HG02970 (cell line): ENCODE measurements at regions not wholly inside any gene's neighbourhood (a gene's known extent, or its start where the extent isn't known, plus 50 kb on each side); places are given as distances from the start of the nearest gene placed in this dataset.
"Not testable (repeated sequence)": the region's sequence is repeated elsewhere in the genome, so short reads cannot be mapped to it uniquely, and the experiment has no call there.

Experiments used
- ATAC-seq: cut with Tn5 transposase; IDR thresholded peaks from one replicate; pipeline ENCODE4 v1.9.1; 2021; ENCODE audit warnings: mild to moderate bottlenecking, moderate library complexity, moderate number of reproducible peaks; ENCODE audit not compliant: unreplicated experiment, low FRiP score

DNA sequence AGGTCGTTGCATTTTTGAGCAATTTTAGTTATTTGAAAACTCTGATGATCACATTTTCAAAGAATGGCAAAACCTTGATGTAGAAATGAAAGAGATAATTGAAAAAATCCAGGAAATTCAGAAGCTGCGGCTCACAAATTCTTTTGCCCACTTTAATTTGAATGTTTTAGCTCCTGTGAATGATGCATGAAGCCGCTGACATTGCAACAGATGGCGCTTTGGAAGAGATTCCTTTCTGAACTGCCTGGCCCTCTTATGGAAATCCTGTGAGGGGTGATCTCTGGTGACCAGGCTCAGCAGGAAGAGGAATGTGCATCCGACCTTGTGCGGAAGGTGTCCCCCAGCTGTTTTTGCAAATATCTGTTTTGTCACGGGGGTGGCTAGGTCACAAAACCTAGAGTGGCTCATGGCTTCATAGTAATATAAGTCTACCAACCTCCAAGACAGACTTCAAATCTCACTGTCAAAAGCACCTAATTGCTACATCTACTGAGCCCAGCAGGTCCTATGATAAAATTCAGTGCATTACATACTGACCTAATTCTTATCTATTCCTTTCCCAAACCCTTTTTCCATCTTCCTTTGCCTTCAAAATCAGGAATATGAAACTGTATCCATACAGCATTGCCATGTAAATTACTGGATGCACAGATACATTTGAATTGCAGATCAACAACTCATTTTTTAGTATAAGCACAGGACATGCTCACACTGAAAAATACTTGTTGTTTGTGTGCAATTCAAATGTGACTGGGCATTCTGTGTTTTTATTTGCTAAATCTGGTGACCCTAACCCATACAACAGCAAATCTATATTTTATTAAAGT lies 412.7 kb downstream of the ETS1 start:
- ATAC-seq: no peak

DNA sequence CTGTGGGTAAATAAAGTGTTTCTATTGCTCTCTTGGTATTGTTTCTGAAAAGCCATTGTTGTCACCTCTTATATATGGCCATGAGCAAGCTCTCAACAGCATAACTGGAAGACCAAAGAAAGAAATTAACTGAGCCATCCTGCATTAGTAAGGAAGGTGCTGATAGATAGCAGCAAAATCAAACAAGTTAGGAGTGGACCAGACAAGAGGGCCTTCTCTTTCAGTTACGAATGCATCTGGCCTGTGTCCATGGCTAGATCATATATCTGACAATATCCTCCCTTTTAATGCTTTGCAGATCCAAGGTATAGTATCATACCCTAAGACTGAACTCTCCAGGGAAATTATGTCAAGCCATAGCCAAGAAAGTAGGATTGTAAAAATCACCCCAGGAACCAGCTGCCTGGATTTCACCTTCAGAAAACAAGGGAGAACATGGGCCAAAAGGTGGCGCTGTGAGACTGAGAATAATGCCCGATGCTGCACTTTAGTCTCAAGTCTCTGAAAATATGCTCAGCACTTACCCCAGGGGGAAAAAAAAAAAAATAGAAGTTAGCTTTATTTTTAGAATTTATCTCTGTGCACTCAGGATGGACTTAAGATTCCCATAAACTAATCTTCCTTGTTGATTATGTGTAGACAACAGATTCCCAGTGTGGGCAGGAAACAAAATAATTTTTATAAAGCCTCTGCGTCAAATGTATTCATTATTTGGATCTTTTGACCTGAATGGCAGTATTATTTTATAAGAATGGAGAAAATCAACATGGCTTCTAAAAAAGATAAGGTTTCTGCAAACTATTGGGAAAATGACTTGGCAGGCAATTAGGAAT lies 415.1 kb downstream of the ETS1 start:
- no peak for ATAC-seq

DNA sequence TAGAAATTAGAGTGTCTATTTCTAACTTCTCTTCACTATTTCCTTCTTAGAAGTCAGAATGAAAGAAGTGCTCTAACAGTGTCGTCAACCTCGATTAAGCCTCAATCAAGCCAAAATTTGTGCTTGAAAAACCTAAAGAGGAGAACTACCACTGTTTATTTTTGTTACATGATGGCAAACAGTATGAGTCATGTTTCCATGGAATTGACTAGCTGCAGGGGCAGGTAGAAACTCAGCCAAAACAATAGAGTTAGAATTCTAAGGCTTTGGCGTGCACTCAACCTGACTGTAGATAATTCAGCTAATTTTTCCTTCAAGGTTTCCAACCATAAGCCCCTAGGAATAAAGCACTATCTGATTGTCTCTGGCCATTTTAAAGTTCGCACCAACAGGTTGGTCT lies 415.9 kb downstream of the ETS1 start:
- ATAC-seq: no peak

DNA sequence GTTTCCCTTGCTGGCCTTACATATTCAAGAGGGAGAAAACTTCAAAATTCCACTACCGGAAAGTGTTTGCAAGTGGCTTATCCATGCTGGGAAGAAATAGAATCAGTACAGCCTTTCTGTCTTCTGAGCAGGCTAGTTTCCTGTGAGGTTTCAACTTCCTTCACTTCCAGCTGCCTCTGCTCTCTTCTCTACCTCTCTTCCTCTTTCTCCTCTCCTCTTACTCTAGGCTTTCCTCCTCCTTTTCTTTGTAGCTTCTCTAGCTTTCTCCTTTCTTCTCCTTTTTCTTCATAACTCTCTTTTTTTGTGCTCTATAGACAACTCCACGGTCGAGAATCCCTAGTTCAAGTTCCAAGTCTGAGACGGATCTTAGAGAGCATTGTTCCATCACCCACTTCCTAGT lies 421.8 kb downstream of the ETS1 start:
- no peak for ATAC-seq

DNA sequence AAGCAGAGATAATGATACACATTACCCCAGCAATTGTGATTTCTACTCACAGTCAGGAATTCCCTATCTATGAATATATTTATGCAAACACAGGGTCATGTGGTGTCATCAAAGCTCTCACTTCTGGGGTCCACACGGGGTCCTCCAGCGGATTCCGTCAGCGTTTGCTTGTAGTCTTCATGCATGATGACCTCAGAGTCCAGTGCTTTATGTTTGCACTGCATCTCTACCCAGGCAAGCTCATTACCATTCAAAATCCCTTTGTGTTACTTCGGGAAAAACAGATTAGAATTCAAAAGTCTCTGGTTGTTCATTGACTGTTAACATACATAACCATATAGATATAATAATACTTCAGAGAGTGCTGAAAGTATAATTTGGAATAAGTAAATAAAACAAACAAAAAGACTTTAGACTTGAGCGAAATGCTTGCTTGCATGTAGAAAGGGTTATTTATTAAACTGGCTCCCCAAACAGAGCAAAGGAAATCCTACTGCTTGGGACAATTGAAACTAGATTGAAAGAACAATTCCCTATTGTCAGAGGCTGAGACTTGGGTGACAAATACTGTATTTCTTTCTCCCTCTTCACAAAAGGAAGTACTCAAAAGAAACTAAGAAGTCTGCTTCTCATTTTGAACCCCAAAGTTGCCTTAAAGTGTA lies 423.1 kb downstream of the ETS1 start:
- ATAC-seq: no peak

DNA sequence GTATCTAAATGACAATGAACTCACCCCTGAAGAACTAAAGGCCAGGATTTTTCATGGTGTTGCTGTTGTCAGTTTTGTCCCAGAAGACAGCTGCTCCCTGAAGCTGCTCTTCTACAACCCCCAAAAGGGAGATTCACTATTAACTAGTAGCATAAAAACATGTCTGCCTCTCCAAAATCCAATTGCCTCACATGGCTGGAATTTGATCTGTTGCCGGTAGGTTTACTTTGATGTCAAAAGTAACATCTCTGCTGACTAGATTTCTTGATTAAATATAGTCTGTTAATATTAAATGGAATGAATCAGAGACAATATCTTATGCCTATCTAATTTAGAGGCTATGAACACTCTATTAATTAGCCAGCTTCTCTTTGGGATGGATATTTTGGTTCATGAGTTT lies 425.4 kb downstream of the ETS1 start:
- ATAC-seq: no peak

DNA sequence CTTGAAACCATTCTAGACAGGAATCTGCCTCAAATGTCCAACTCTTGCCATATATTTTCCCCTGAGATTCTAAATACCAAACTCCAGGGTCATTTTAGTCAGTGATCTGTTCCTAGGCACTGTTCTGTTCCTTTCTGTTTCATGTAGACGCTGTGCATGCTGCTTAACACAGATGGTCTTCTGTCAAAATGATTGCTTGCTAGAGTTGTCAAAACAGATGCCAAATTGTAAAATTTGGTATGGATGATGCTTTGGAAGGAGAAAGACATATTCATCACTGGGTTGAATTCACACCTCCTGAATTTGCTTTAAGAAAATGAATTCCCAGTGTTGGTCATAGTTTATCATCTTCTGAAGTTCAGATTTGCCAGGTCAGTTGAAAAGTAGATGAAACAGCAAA lies 425.9 kb downstream of the ETS1 start:
- ATAC-seq: no peak

DNA sequence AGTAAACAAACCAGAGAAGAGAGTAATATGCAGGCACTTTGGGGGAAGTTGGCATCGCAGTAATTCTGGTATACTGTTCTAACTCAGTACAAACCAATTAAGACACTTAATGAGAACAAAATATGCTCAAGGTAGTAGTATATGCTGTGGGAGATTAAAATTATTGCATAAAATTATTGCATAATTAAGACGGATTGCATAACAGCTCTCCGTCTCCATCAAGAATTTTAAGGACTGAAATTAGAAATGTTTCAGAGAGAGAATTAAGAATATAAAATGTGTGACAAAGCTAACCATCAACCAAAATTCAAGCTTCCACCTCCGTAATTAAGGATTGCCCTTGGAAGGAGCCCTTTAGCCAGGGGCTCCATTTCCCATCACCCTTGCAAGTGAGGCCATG lies 428.5 kb downstream of the ETS1 start:
- ATAC-seq: no peak

DNA sequence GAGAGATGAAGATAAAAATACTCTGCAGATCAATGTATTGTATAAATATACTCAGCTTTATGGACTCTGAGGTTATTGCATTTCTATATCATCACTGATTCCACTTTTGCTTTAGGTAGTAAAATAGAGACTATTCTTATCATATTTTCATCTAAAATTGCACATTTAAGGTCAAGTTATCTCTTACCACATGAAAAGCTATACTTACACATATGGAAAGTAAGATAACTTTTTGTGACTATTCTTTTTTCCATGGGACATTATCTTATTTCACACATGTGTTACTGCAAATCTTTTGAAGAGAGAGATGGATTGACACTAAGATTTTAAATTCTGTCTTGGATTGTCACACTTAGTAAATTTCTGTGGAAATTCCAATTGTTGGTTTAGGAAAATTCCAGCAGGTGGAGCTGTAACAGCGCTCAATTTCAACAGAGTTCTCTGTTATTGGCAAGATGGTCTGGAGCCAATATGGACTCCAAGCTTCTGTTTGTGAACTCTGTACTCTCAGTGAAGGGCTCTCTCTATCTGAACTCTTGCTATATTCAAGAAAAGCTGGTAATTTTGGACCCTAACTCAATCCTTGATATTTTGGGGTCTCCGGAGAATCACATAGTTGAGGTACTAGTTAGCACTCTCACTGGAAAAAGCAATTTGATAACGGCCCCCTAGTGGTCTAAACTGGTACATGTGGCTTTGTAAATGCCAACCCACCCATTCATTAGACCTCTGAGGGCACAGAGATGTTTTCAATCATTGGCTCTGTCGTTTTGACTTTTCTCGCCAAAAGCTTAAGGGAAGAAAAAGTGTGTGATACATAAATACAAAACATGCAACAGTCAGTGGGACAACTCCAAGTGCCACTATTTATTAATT lies 429.7 kb downstream of the ETS1 start:
- no peak for ATAC-seq

DNA sequence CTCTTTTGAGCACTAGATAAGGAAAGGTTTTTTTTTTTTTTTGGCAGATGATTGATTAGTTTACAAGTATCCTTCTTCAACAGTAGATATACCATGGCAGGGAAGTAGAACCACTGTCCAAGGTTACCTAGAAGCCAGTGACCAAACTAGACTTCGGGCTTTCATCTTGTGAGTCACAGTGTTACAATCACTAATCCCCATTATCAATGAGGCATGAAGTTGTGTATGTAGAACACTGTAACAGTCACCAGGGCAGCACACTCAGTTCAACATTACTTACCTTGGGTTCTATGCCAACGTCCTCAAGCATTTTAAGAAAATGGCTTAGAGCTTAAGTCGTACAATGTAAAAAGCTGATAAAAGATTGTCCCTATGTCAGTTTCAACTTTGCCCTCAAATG lies 430.9 kb downstream of the ETS1 start:
- no peak for ATAC-seq

DNA sequence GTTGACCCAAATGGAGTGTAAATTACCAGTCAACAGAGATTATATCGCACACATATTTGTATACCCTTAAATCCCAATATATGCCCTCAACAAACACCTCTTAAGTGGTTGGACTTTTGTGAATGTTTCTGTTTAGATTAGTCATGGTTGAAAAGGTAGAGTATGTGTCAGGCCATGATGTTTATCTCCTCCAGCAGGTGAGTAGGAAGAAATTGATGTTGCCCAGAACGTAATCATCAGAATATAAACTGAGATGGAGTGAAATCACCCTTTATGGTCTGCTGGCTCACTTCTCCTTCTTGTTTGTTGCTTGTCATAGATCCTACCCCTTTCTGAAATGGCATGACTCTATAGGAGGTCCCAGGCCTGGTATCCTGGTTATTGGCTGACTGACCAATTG lies 431.8 kb downstream of the ETS1 start:
- ATAC-seq: no peak

DNA sequence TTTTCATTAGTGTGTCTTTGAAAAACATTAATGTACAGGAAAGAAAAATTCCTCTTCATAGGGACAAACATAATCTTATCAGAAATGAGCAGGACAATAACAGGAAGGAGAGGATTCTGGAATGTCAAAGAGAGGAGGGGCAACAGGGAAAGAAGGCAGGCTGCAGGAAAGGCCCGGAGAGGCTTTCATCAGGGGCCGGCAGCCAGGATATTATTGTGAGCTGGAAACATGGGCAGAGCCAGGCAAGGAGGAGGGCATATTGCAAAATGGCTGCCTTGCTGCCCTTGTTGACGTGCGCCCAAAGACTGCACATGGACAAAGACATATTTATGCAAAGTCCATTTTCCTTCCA lies 433.7 kb downstream of the ETS1 start:
- no peak for ATAC-seq

DNA sequence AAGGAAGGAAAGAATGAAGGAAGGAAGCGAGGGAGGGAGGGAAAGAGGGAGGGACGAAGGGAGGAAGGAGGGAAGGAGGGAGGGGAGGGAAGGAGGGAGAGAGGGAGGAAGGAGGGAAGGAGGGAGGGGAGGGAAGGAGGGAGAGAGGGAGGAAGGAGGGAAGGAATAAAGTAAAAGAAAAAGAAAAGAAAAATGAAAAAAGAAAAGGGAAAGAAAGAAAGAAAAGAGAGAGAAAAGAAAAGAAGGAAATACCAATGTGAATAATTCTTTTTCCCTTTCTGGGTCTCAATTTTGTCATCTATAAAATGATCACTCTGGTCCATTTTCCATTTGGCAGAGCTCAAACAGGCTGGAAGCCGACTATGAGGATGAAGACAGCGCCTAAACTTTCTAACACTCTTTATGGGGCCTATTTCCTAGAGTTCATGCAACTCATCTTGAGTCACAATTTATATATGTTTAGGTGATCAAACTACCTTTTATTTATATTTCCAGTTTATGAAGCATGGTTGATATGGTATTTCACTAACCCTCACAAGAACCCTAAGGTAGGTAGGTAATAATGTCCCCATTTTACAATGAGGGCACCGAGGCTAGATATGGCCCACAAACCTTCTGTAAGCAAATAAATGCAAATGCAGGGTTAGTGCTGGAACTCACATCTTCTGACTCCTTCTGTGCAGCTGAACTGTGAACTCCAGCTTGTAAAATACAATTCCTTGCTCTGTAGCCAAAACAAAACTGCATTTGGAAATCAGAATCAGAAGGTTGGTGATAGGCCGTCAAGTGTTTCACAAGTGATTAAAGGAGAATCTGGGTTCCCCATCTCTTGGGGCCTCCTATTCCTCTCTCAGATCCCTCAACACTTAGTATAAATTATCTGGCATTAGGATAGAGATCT lies 434.3 kb downstream of the ETS1 start:
- no peak for ATAC-seq

DNA sequence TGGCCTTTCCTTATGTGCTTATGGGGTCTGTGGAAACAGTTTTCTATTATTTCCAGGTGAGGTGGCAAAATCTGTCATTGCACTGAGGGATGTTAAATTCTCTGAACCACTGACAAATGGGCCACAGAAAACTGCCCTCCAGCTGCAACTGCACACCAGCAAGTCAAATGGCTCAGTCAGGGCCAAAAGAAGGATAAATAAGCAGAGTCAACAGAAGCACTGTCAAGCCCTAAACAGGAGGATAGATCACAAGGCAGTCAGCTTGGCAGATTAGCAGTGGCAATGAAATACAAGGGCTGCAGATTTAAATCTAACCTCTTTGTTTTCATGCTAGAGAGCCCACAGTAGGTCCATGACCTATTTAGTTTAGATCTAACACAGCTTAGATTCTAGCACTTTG lies 435.6 kb downstream of the ETS1 start:
- no peak for ATAC-seq

DNA sequence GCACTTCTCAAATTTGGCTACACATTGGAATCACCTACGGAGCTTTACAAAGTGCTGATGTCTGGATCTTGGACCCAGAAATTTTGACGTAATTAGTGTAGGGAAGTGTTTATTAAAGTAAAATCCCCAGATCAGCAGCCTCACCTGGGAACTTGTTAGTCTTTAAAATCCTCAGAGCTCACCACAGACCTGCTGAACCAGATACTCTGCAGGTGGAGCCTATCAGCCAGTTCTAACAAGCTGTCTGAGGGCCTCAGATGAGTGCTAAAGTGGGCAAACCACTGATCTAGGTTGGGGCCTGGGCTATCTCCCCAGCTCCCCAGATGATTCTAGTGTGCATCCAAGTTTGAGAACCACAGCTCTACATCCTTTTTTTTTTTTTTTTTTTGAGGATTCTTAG lies 436.0 kb downstream of the ETS1 start:
- no peak for ATAC-seq

DNA sequence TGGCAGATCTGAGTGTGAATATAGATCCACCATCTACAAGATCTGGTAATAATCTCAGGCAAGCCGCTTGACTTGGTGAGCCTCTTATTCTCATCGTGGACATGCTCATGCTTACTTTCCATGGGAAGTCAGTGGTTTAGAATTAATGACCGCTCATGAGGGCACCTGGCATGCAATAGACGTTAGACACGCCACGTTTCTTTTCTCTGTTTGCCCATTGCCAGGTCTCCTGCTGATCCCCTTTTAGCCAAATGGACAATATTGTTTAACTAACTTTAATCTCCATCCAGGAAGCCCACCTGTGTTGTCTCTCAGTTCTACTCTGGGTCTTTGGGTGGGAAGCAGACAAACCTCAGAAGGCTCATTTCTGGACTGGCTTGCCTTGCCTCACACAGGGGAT lies 439.1 kb downstream of the ETS1 start:
- ATAC-seq: no peak

DNA sequence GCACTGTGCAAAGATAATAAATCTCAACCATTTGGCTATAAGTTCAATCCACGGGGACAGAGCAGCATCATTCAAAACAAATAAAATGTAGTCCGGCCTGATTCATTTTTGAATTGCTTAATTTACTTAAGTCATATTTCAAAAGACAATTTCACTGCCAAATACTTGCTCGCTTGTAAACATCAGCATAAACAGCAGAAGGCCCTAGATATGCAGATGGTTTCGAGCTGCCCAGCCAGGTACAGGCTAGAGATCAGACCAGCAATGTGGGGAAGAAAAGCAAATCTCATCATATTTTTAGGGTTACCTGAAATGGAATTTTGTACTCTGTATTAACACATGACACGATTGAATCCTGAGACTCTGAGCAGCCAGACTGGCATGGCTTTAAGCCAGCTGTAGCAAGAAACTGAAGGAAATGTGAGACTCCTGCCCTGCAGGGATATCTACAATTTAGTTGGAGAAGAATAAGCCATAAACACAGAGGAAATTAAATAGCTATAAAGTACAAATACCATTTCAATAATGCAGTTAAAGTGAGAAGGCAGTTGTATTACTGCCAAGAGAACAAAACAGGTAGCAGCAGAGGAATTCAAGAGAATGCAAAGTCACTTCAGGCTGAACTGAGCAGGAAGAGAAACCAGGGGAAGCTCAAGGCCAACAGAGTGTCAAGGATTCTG lies 440.3 kb downstream of the ETS1 start:
- ATAC-seq: no peak

DNA sequence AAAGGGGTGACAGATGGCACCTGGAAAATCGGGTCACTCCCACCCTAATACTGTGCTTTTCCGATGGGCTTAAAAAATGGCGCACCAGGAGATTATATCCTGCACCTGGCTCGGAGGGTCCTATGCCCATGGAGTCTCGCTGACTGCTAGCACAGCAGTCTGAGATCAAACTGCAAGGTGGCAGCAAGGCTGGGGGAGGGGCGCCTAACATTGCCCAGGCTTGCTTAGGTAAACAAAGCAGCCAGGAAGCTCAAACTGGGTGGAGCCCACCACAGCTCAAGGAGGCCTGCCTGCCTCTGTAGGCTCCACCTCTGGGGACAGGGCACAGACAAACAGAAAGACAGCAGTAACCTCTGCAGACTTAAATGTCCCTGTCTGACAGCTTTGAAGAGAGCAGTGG lies 447.1 kb downstream of the ETS1 start:
- not testable (repeated sequence) for ATAC-seq

DNA sequence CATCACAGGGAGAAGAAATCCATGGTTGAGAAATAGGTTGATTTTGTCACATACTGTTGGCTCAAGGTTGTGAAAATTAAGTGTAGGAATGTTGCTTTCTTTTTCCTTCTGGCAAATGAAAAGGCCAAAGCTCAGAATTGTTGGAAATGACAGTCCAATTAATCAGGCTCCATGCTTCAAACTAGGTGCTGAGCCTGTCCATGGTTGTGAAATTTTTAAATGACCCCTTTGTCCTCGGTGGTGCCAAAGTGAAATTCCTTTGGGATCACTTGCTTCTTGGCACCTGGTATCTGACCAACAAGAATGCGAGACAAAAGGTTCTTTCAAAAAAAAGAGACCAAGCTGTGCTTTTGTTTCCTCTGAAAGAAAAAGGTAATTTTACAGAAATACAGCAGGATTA lies 451.9 kb downstream of the ETS1 start:
- no peak for ATAC-seq
